ENCODE measurements at regions not wholly inside any gene's neighbourhood (a gene's known extent, or its start where the extent isn't known, plus 50 kb on each side); places are given as distances from the start of the nearest gene placed in this dataset.

DNA sequence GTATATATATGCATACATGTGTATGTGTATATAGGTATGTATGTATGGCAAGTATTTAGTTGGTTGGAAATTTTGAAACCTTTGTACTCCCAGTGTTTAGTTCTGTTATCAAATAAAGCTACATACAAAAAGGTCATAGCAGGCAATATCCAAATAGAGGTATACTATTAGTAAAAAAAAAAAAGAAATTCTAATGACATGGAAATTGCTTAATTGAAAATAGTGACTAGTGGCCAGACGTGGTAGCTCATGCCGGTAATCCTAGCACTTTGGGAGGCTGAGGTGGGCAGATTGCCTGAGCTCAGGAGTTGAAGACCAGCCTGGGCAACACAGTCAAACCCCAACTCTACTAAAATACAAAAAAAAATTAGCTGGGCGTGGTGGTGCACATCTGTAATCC is 351.6 kb upstream of the NR5A2 start:
- Histone ChIP-seq H4K12ac (ENCODE audit: low read depth, low read length) (no peak overlapping the region), H4K91ac (ENCODE audit: low read depth, low read length) (no peak overlapping the region), H3K23ac (ENCODE audit: low read length) (no peak overlapping the region), H3K9ac (ENCODE audit: low read length) (no peak overlapping the region), H3K4me3 (ENCODE audit: low read depth, low read length) (no peak overlapping the region), H2BK120ac (ENCODE audit: insufficient read depth, low read length, poor library complexity) (no peak overlapping the region), H3K4me2 (ENCODE audit: low read length) (no peak overlapping the region), H2BK12ac (ENCODE audit: low read length) (no peak overlapping the region), H3K14ac (ENCODE audit: low read length) (no peak overlapping the region), H3K4me1 (ENCODE audit: control insufficient read depth in 1 of 2, insufficient read depth in 2 of 2, low read length in 2 of 2) (no peaks in the 10 kb centered on the region), H3K4ac (ENCODE audit: low read depth, low read length) (no peak overlapping the region), H3K9me3 (ENCODE audit: insufficient read depth, low read depth, low read length) (no peaks in the 10 kb centered on the region), H3K27ac (ENCODE audit: low read depth, low read length) (no peak overlapping the region), H2AFZ (ENCODE audit: insufficient read depth, low read length, poor library complexity) (no peak overlapping the region), H2AK5ac (ENCODE audit: low read length) (no peak overlapping the region), H3K36me3 (ENCODE audit: control insufficient read depth in 1 of 2, insufficient read depth in 2 of 2, low read length in 2 of 2) (no peaks in the 10 kb centered on the region), H4K8ac (ENCODE audit: low read depth, low read length) (no peak overlapping the region), H3K18ac (ENCODE audit: low read length) (no peak overlapping the region), H3K79me1 (ENCODE audit: low read length) (no peaks in the 10 kb centered on the region), H3K79me2 (ENCODE audit: control insufficient read depth, insufficient read depth, low read length, poor library complexity) (no peaks in the 10 kb centered on the region), H2BK5ac (ENCODE audit: low read depth, low read length, poor library complexity) (no peak overlapping the region), H3K27me3 (ENCODE audit: insufficient read depth, low read length) (no peaks in the 10 kb centered on the region)
- WGBS (ENCODE audit: extremely low coverage, insufficient coverage, insufficient read length): no CpG with 5 or more reads among the region's 3 CpGs
- DNase-seq: no peak

DNA sequence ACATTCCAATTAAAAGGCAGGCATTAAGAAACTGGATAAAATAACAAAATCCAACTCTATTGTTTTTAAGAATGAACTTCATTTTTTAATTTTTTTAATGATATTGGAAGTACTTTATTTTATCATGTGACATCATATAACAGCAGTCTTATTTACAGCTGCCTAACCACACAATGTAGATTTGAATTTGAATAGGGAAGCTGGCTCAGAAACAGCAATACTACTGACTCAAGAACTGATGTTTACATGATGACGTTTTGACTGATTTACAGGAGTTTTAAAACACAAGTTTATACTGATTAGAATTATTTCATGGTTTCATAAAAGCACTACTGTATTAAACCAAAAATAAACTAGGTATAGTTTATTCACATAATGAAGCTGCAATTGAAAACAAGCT is 348.7 kb upstream of the NR5A2 start:
- no peak overlapping the region for H2AK5ac ChIP-seq (ENCODE audit: low read length)
- H4K91ac ChIP-seq (ENCODE audit: low read depth, low read length): no peak overlapping the region
- no peak overlapping the region for H4K12ac ChIP-seq (ENCODE audit: low read depth, low read length)
- H3K36me3 ChIP-seq (ENCODE audit: control insufficient read depth in 1 of 2, insufficient read depth in 2 of 2, low read length in 2 of 2): no peaks in the 10 kb centered on the region
- no peak overlapping the region for H3K4me3 ChIP-seq (ENCODE audit: low read depth, low read length)
- no peak overlapping the region for H3K27ac ChIP-seq (ENCODE audit: low read depth, low read length)
- no peak overlapping the region for H3K18ac ChIP-seq (ENCODE audit: low read length)
- no peaks in the 10 kb centered on the region for H3K9me3 ChIP-seq (ENCODE audit: insufficient read depth, low read depth, low read length)
- no CpG with 5 or more reads among the region's 1 CpG for WGBS (ENCODE audit: extremely low coverage, insufficient coverage, insufficient read length)
- no peak overlapping the region for H3K9ac ChIP-seq (ENCODE audit: low read length)
- no peak overlapping the region for H3K4ac ChIP-seq (ENCODE audit: low read depth, low read length)
- H3K14ac ChIP-seq (ENCODE audit: low read length): no peak overlapping the region
- H4K8ac ChIP-seq (ENCODE audit: low read depth, low read length): no peak overlapping the region
- H3K4me1 ChIP-seq (ENCODE audit: control insufficient read depth in 1 of 2, insufficient read depth in 2 of 2, low read length in 2 of 2): no peaks in the 10 kb centered on the region
- H3K23ac ChIP-seq (ENCODE audit: low read length): no peak overlapping the region
- no peak overlapping the region for H2AFZ ChIP-seq (ENCODE audit: insufficient read depth, low read length, poor library complexity)
- H3K4me2 ChIP-seq (ENCODE audit: low read length): no peak overlapping the region
- H3K27me3 ChIP-seq (ENCODE audit: insufficient read depth, low read length): no peaks in the 10 kb centered on the region
- no peak overlapping the region for H2BK120ac ChIP-seq (ENCODE audit: insufficient read depth, low read length, poor library complexity)
- no peaks in the 10 kb centered on the region for H3K79me2 ChIP-seq (ENCODE audit: control insufficient read depth, insufficient read depth, low read length, poor library complexity)
- H2BK12ac ChIP-seq (ENCODE audit: low read length): no peak overlapping the region
- H2BK5ac ChIP-seq (ENCODE audit: low read depth, low read length, poor library complexity): no peak overlapping the region
- no peaks in the 10 kb centered on the region for H3K79me1 ChIP-seq (ENCODE audit: low read length)
- DNase-seq: no peak

DNA sequence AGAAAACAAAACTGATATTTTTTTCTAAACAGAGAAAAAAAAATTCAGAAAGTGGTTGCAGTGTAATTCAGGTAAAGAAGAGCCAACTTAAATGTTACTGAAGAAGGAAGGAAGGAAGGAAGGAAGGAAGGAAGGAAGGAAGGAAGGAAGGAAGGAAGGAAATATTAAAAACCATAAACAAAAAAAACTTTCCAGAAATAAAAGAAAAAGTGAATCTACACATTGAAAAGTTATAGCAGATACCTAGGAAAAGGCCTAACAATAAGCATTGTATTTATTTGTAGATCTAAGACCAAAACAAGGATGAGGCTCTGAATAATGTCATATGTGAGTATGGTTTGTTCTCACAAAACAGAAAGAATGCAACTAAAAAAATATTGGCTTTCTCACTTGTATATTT is 345.4 kb upstream of the NR5A2 start:
- Histone ChIP-seq H3K27me3 (ENCODE audit: insufficient read depth, low read length) (no peaks in the 10 kb centered on the region), H3K18ac (ENCODE audit: low read length) (no peak overlapping the region), H2BK12ac (ENCODE audit: low read length) (no peak overlapping the region), H2AK5ac (ENCODE audit: low read length) (no peak overlapping the region), H3K4me1 (ENCODE audit: control insufficient read depth in 1 of 2, insufficient read depth in 2 of 2, low read length in 2 of 2) (no peaks in the 10 kb centered on the region), H3K4me3 (ENCODE audit: low read depth, low read length) (no peak overlapping the region), H4K8ac (ENCODE audit: low read depth, low read length) (no peak overlapping the region), H3K4me2 (ENCODE audit: low read length) (no peak overlapping the region), H3K23ac (ENCODE audit: low read length) (no peak overlapping the region), H2BK120ac (ENCODE audit: insufficient read depth, low read length, poor library complexity) (no peak overlapping the region), H2AFZ (ENCODE audit: insufficient read depth, low read length, poor library complexity) (no peak overlapping the region), H2BK5ac (ENCODE audit: low read depth, low read length, poor library complexity) (no peak overlapping the region), H3K9ac (ENCODE audit: low read length) (no peak overlapping the region), H3K79me2 (ENCODE audit: control insufficient read depth, insufficient read depth, low read length, poor library complexity) (no peaks in the 10 kb centered on the region), H4K12ac (ENCODE audit: low read depth, low read length) (no peak overlapping the region), H3K79me1 (ENCODE audit: low read length) (no peaks in the 10 kb centered on the region), H3K36me3 (ENCODE audit: control insufficient read depth in 1 of 2, insufficient read depth in 2 of 2, low read length in 2 of 2) (no peaks in the 10 kb centered on the region), H3K14ac (ENCODE audit: low read length) (no peak overlapping the region), H4K91ac (ENCODE audit: low read depth, low read length) (no peak overlapping the region), H3K4ac (ENCODE audit: low read depth, low read length) (no peak overlapping the region), H3K27ac (ENCODE audit: low read depth, low read length) (no peak overlapping the region), H3K9me3 (ENCODE audit: insufficient read depth, low read depth, low read length) (no peaks in the 10 kb centered on the region)
- DNase-seq: no peak

DNA sequence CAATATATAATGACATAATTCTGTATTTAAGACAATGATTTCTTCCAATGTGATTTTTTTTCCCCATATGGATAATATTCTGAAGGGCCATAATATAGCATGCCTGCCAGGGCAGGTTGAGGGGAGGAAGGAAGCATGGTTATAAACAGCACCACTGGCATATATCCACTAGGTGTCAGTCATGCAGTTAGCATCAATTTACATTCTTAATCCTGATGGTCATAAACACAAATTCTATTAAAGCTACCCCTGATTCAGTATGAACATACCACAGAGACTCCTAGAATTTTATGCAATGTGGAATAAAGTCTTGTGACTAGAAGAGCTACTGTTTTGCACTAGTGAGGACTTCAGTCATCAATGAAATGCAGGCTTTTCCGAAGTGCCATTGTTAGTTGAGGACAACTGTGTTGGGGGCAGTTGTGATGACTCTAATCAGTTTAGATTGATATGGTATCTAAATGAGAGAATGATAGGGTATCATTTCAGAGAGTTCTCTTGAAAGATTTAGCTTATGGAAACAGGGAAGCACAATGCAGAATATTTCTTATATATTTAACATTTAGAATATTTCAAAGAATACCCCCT is 342.7 kb upstream of the NR5A2 start:
- no peaks in the 10 kb centered on the region for H3K79me1 ChIP-seq (ENCODE audit: low read length)
- H3K18ac ChIP-seq (ENCODE audit: low read length): no peak overlapping the region
- no peak overlapping the region for H3K27ac ChIP-seq (ENCODE audit: low read depth, low read length)
- WGBS (ENCODE audit: extremely low coverage, insufficient coverage, insufficient read length): no CpG with 5 or more reads among the region's 1 CpG
- H3K14ac ChIP-seq (ENCODE audit: low read length): no peak overlapping the region
- H3K27me3 ChIP-seq (ENCODE audit: insufficient read depth, low read length): no peaks in the 10 kb centered on the region
- no peak overlapping the region for H2BK5ac ChIP-seq (ENCODE audit: low read depth, low read length, poor library complexity)
- H3K4me3 ChIP-seq (ENCODE audit: low read depth, low read length): no peak overlapping the region
- no peak overlapping the region for H3K23ac ChIP-seq (ENCODE audit: low read length)
- no peak overlapping the region for H4K12ac ChIP-seq (ENCODE audit: low read depth, low read length)
- H3K9me3 ChIP-seq (ENCODE audit: insufficient read depth, low read depth, low read length): no peaks in the 10 kb centered on the region
- no peak overlapping the region for H2BK12ac ChIP-seq (ENCODE audit: low read length)
- no peak overlapping the region for H3K4ac ChIP-seq (ENCODE audit: low read depth, low read length)
- no peaks in the 10 kb centered on the region for H3K4me1 ChIP-seq (ENCODE audit: control insufficient read depth in 1 of 2, insufficient read depth in 2 of 2, low read length in 2 of 2)
- no peak overlapping the region for H3K4me2 ChIP-seq (ENCODE audit: low read length)
- H2BK120ac ChIP-seq (ENCODE audit: insufficient read depth, low read length, poor library complexity): no peak overlapping the region
- no peak overlapping the region for H4K8ac ChIP-seq (ENCODE audit: low read depth, low read length)
- H3K36me3 ChIP-seq (ENCODE audit: control insufficient read depth in 1 of 2, insufficient read depth in 2 of 2, low read length in 2 of 2): no peaks in the 10 kb centered on the region
- no peak overlapping the region for H3K9ac ChIP-seq (ENCODE audit: low read length)
- H2AFZ ChIP-seq (ENCODE audit: insufficient read depth, low read length, poor library complexity): no peak overlapping the region
- peak in 1 of 2 donors; percentile 77 for DNase-seq
- H4K91ac ChIP-seq (ENCODE audit: low read depth, low read length): no peak overlapping the region
- no peak overlapping the region for H2AK5ac ChIP-seq (ENCODE audit: low read length)
- H3K79me2 ChIP-seq (ENCODE audit: control insufficient read depth, insufficient read depth, low read length, poor library complexity): no peaks in the 10 kb centered on the region

Measured in trophoblast cell (in vitro differentiated cells and primary cell).